Thoracic aorta (tissue), 2 donors: ENCODE measurements at regions not wholly inside any gene's neighbourhood (a gene's known extent, or its start where the extent isn't known, plus 50 kb on each side); places are given as distances from the start of the nearest gene placed in this dataset.

ENCODE experiments used
- ATAC-seq: fragments of 150-250 bp; one replicate; pipeline ENCODE4 v1.8.0; 2017; ENCODE audit warnings: low read depth; ENCODE audit not compliant: insufficient number of reproducible peaks, low FRiP score
- DNase-seq: peaks from one replicate; pipeline ENCODE4 v3.0.0-alpha.2; 2020; ENCODE audit warnings: low spot score
- H3K27ac ChIP-seq, 2 donors: fragments of 200-600 bp; sonication (generic); 1 replicate in 1 of 2; 2 replicates in 1 of 2; pipeline ENCODE4 v1.5.1; 2016; ENCODE audit warnings: mild to moderate bottlenecking in 2 of 2, moderate library complexity in 2 of 2
- H3K27me3 ChIP-seq: fragments of 200-600 bp; sonication (generic); replicated peaks from 2 replicates; pipeline ENCODE4 v1.6.0; 2016; ENCODE audit warnings: mild to moderate bottlenecking; ENCODE audit not compliant: insufficient read depth
- H3K36me3 ChIP-seq: fragments of 200-600 bp; sonication (generic); one replicate; pipeline ENCODE4 v1.5.1; 2016
- H3K4me1 ChIP-seq, 2 donors: fragments of 200-600 bp; sonication (generic); 1 replicate in 1 of 2; 2 replicates in 1 of 2; pipeline versions ENCODE4 v1.5.1 to v1.6.0; 2016; ENCODE audit warnings: low read depth in 2 of 2, mild to moderate bottlenecking in 1 of 2; ENCODE audit not compliant: control insufficient read depth in 1 of 2
- H3K4me3 ChIP-seq: fragments of 200-600 bp; sonication (generic); 2 replicates; pipeline ENCODE4 v1.5.1; 2016; ENCODE audit warnings: mild to moderate bottlenecking
- H3K9me3 ChIP-seq: fragments of 200-600 bp; sonication (generic); 2 replicates; pipeline ENCODE4 v1.5.1; 2016
- TF ChIP-seq, protein P1 (sequence below): fragments of 200-600 bp; sonication (generic); IDR thresholded peaks from one replicate; pipeline ENCODE4 v1.5.1; 2019; ENCODE audit warnings: antibody characterized with exemption

DNA sequence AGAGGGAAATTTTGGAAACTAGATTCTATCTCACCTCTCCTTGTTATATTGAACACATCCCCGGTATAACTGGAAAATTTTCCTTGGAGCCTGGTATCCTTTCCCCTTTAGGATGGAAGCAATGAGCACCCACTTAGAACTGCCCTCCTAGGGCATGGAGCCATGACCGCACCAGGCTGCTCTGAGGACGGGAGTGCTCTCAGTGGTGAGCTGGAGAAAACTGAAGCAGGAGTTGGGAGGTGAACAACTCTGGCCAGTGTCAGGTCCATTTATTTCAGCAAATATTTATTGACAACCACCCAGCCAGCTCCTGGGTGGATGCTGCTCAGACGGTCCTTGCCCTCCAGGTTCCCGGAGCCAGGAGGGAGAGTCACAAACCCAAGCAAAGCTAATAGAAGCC is 278.1 kb downstream of the WDR11 start:
- ATAC-seq (no peak), DNase-seq (no peak)
- Histone ChIP-seq H3K9me3 (no peaks in the 10 kb centered on the region), H3K27me3 (no peaks in the 10 kb centered on the region), H3K36me3 (no peaks in the 10 kb centered on the region), H3K4me3 (no peak overlapping the region), H3K4me1 (no peaks in the 10 kb centered on the region), H3K27ac (no peak overlapping the region)
- TF ChIP-seq, protein P1, sequence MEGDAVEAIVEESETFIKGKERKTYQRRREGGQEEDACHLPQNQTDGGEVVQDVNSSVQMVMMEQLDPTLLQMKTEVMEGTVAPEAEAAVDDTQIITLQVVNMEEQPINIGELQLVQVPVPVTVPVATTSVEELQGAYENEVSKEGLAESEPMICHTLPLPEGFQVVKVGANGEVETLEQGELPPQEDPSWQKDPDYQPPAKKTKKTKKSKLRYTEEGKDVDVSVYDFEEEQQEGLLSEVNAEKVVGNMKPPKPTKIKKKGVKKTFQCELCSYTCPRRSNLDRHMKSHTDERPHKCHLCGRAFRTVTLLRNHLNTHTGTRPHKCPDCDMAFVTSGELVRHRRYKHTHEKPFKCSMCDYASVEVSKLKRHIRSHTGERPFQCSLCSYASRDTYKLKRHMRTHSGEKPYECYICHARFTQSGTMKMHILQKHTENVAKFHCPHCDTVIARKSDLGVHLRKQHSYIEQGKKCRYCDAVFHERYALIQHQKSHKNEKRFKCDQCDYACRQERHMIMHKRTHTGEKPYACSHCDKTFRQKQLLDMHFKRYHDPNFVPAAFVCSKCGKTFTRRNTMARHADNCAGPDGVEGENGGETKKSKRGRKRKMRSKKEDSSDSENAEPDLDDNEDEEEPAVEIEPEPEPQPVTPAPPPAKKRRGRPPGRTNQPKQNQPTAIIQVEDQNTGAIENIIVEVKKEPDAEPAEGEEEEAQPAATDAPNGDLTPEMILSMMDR: no peak

DNA sequence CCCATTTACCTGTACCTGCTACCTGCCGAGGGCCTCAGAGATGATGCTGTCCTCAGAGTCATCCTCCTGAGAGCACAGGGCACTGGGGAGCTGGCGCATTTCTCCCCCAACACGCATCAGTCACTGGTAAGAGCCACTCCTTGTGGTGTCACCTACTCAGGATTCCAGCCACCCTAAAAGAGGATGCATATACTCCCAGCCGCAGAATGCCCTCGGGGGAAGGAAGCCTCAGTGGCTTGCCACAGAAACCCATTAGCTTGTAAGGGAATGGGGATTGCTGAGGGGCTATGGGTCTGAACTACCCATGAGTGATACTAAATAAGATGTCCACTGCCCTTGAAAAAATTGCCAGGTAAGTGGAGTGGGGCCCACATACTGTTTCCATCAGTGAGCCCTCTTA is 279.2 kb downstream of the WDR11 start:
- TF ChIP-seq, protein P1: no peak
- Histone ChIP-seq H3K36me3 (no peaks in the 10 kb centered on the region), H3K27me3 (no peaks in the 10 kb centered on the region), H3K4me1 (no peaks in the 10 kb centered on the region), H3K9me3 (no peaks in the 10 kb centered on the region), H3K27ac (no peak overlapping the region), H3K4me3 (no peak overlapping the region)
- ATAC-seq (no peak), DNase-seq (no peak)

DNA sequence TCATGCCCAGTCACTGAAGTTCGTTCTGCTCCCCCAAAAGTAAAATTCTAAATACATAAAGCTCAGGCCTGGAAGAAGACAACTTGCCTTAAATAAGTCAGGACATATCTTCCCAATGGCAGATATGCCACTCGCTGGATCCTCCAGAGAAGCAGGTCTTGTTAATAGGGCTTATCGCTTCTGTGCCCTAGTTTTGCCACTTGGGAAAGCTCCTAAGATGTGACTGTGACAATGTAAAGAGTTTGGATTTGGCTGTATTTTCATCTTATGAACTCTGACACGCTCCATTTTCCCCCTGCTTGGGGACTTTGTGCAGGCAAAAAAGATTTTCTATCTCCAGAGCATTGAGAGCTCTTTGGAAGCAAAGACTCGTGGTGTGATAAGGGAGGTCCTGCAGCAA is 279.9 kb downstream of the WDR11 start:
- DNase-seq (no peak), ATAC-seq (no peak)
- H3K27ac ChIP-seq: no peak overlapping the region
- H3K36me3 ChIP-seq: no peaks in the 10 kb centered on the region
- TF ChIP-seq, protein P1: no peak
- no peaks in the 10 kb centered on the region for H3K27me3 ChIP-seq
- no peak overlapping the region for H3K4me3 ChIP-seq
- H3K9me3 ChIP-seq: no peaks in the 10 kb centered on the region
- no peaks in the 10 kb centered on the region for H3K4me1 ChIP-seq

DNA sequence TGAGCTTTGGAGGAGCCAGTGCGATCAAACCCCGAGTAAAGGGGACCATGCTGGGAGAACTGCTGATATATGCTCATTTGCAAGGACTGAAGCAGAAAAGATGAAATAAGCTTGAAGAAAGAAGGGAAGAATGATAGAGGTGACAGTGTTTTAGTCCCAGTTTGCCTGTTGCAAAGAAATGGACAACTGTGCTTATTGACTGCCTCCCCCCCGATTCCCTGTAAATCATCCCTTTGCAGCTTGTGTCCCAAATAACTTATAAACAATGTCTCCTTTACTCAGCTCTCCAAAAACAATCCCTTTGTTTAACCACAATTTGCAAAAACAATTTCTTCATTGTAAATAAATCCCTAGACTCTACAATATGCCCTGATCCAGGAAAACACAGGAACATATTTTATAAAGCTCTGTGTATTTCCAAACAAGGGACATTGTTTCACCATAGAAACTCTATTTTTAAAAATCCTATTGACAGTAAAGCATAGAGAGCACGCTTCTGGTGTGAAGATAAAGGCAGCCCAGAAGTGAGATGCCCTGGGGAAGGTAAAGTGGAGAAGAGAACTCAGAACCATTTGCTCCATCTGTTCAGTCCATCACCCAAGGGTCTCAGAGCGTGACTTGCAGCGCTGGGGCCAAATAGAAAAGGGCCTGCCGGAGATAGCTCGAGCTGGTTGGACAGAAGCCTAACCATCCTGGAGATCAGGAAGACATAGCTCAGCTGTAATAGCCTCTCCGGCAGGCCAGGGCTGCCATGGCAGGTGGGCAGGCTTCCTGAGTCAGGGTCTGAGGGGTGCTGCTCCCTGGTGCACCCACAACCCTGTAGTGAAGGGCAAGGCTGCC is 280.5 kb downstream of the WDR11 start:
- Histone ChIP-seq H3K4me1 (no peaks in the 10 kb centered on the region), H3K4me3 (no peak overlapping the region), H3K9me3 (no peaks in the 10 kb centered on the region), H3K27me3 (no peaks in the 10 kb centered on the region), H3K36me3 (no peaks in the 10 kb centered on the region), H3K27ac (no peak overlapping the region)
- TF ChIP-seq, protein P1: no peak
- ATAC-seq: no peak
- no peak for DNase-seq

DNA sequence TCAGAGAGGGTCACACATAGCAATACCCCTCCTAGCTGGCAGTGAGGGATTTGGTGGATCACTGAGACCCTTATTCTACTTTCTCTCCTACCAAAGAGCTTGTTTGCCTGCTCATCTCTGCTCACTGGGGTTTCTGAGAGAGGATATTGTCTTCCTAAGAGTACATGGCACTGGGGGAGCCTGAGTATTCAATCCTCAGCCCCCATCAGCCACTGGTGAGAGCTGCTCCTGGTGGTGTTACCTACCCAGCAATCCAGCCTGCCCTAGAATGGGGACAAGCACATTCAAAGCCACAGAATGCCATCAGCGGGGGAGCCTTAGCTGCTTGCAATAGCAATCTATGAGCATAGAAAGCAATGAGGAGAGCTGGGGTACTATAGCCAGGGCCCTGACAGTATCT is 281.1 kb downstream of the WDR11 start:
- ATAC-seq: no peak
- no peaks in the 10 kb centered on the region for H3K4me1 ChIP-seq
- no peaks in the 10 kb centered on the region for H3K27me3 ChIP-seq
- no peaks in the 10 kb centered on the region for H3K36me3 ChIP-seq
- DNase-seq: no peak
- TF ChIP-seq, protein P1: no peak
- no peak overlapping the region for H3K4me3 ChIP-seq
- H3K27ac ChIP-seq: no peak overlapping the region
- no peaks in the 10 kb centered on the region for H3K9me3 ChIP-seq
